AG04449 (cell line): ENCODE measurements at regions not wholly inside any gene's neighbourhood (a gene's known extent, or its start where the extent isn't known, plus 50 kb on each side); places are given as distances from the start of the nearest gene placed in this dataset.

Experiments
- CTCF ChIA-PET: fragments of 350-600 bp; formaldehyde crosslinking; extraction: SDS; loops from one replicate; lab custom pipeline; 2021; ENCODE audit warnings: antibody characterized with exemption; lab: Yijun Ruan, JAX
- POLR2A ChIA-PET: fragments of 400-600, 350-600 bp; formaldehyde crosslinking; extraction: SDS; loops from one replicate; lab custom pipeline; 2020; ENCODE audit warnings: antibody characterized with exemption, inconsistent platforms; lab: Yijun Ruan, JAX
- DNase-seq: peaks from one replicate; pipeline ENCODE4 v3.0.0-alpha.2; 2010; ENCODE audit warnings: low read depth, low spot score
- H3K4me3 ChIP-seq: 2 replicates; pipeline ENCODE4 v1.5.1; 2011; ENCODE audit warnings: low read depth, mild to moderate bottlenecking, control low read depth, low read length
- CTCF ChIP-seq: IDR thresholded peaks from one replicate; pipeline ENCODE4 v1.5.1; 2011; ENCODE audit warnings: mild to moderate bottlenecking, moderate library complexity, low read length, control low read depth, inconsistent platforms; ENCODE audit not compliant: insufficient read depth; ENCODE audit errors: missing control alignments

- no peak for DNase-seq
- POLR2A ChIA-PET: no interaction called here
- no peak for TF ChIP-seq CTCF
- CTCF ChIA-PET: no interaction called here
- H3K4me3 ChIP-seq: no peak overlapping the region
Observed at GRCh38 chrX:124594017-124594651, 247.8 kb downstream of the SH2D1A start.

GRCh38 chrX:124605511-124605910, 259.1 kb downstream of the SH2D1A start:
- no peak for DNase-seq
- ChIA-PET CTCF (no interaction called here), POLR2A (no interaction called here)
- no peak for TF ChIP-seq CTCF
- H3K4me3 ChIP-seq: no peak overlapping the region

- TF ChIP-seq CTCF: no peak
- DNase-seq: no peak
- POLR2A ChIA-PET: no interaction called here
- no peak overlapping the region for H3K4me3 ChIP-seq
- CTCF ChIA-PET: no interaction called here
Observed at GRCh38 chrX:124606724-124607123, 260.4 kb downstream of the SH2D1A start.

GRCh38 chrX:124619710-124620109, 273.3 kb downstream of the SH2D1A start:
- no peak overlapping the region for H3K4me3 ChIP-seq
- DNase-seq: no peak
- no peak for TF ChIP-seq CTCF
- POLR2A ChIA-PET: no interaction called here
- CTCF ChIA-PET: no interaction called here

- no peak overlapping the region for H3K4me3 ChIP-seq
- no peak for DNase-seq
- ChIA-PET POLR2A (no interaction called here), CTCF (no interaction called here)
- TF ChIP-seq CTCF: no peak
Observed at GRCh38 chrX:124634363-124634762, 288.0 kb downstream of the SH2D1A start.

- no peak overlapping the region for H3K4me3 ChIP-seq
- DNase-seq: no peak
- ChIA-PET CTCF (no interaction called here), POLR2A (no interaction called here)
- no peak for TF ChIP-seq CTCF
Observed at GRCh38 chrX:124641737-124642491, 295.6 kb downstream of the SH2D1A start.
